AG10803 (cell line): ENCODE measurements at regions not wholly inside any gene's neighbourhood (a gene's known extent, or its start where the extent isn't known, plus 50 kb on each side); places are given as distances from the start of the nearest gene placed in this dataset.

Source experiments
- DNase-seq: peaks from one replicate; pipeline ENCODE4 v3.0.0; 2010; ENCODE audit warnings: low read depth
- H3K4me3 ChIP-seq: 2 replicates; pipeline ENCODE4 v1.5.1; 2011; ENCODE audit warnings: mild to moderate bottlenecking, low read length, control low read depth
- TF ChIP-seq, protein P1 (sequence below): conservative IDR thresholded peaks from 2 replicates; pipeline ENCODE4 v1.5.1; 2011; ENCODE audit warnings: mild to moderate bottlenecking, low read length, control low read depth, inconsistent platforms

DNA sequence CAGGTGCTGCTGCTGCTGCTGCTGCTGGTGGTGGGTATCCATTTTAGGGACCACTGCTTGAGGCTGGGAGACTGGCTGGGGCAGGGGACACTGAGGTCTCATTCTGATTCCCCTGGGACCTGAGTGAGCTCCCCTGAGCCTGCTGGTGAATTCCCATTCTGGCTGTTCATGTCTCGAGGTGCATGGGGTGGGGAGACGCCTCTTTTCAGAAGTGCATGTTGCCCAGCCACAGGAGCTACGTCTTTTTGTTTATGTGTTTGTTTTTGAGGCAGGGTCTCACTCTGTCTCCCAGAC, 133.4 kb downstream of the RHOU start:
- no peak for DNase-seq
- H3K4me3 ChIP-seq, result no peak overlapping the region
- TF ChIP-seq, protein P1, sequence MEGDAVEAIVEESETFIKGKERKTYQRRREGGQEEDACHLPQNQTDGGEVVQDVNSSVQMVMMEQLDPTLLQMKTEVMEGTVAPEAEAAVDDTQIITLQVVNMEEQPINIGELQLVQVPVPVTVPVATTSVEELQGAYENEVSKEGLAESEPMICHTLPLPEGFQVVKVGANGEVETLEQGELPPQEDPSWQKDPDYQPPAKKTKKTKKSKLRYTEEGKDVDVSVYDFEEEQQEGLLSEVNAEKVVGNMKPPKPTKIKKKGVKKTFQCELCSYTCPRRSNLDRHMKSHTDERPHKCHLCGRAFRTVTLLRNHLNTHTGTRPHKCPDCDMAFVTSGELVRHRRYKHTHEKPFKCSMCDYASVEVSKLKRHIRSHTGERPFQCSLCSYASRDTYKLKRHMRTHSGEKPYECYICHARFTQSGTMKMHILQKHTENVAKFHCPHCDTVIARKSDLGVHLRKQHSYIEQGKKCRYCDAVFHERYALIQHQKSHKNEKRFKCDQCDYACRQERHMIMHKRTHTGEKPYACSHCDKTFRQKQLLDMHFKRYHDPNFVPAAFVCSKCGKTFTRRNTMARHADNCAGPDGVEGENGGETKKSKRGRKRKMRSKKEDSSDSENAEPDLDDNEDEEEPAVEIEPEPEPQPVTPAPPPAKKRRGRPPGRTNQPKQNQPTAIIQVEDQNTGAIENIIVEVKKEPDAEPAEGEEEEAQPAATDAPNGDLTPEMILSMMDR, result no peak

DNA sequence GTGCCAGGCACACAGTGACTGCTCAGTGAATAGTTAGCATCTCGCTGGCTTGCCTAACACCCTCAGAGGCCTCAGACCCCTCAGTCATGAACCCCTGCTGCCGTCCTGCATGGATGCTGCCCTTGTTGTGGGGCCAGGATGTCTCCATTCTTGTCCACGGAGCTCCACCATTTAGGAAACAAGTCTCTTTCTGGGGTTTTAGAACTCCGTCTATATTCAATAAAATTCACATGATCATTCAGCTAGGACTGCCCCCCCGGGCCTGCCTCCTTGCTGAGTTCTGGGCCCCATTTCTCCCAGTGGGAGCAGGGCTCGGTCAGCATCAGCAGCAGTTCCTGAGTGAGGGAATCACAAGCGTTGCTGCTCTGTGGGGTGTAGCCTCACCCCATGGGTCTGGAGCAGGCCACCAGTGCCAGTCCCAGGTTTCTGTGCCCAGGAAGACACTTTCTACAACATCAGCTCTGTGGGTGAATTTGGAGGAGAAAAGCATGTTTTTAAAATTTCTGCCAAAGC, 134.1 kb downstream of the RHOU start:
- TF ChIP-seq, protein P1, result no peak
- no peak overlapping the region for H3K4me3 ChIP-seq
- DNase-seq, result no peak

DNA sequence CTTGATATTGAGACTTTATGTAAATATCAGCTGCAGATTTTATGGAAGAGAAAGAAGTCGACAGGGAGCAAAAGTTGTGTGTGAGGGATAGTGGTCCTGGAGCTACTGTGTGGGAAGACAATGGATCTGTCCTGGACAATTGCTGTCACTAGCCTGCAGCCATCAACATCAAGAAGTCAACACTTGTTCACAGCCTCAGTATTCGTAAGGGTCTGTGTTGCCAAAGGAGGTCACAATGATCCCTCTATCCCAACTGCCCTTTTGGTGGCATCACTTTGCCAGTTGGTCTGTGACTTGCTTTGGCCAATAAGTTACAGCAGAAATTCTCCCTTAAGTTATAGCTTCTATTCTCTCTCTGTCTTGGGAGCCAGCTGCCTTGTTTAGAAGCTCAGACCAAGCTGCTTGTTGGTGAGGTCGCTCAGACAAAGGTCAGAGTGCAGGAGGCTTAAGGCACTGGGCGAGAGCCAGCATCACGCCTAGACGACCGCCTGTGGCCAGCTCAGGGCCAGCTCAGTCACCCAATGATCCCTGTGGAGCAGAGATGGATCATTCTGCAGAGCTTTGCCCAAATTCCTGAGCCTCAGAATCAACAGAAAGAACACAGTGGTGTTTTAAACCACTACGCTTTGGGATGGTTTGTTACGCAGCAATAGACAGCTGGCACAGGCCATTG, 134.9 kb downstream of the RHOU start:
- H3K4me3 ChIP-seq, result no peak overlapping the region
- TF ChIP-seq, protein P1, result no peak
- no peak for DNase-seq

DNA sequence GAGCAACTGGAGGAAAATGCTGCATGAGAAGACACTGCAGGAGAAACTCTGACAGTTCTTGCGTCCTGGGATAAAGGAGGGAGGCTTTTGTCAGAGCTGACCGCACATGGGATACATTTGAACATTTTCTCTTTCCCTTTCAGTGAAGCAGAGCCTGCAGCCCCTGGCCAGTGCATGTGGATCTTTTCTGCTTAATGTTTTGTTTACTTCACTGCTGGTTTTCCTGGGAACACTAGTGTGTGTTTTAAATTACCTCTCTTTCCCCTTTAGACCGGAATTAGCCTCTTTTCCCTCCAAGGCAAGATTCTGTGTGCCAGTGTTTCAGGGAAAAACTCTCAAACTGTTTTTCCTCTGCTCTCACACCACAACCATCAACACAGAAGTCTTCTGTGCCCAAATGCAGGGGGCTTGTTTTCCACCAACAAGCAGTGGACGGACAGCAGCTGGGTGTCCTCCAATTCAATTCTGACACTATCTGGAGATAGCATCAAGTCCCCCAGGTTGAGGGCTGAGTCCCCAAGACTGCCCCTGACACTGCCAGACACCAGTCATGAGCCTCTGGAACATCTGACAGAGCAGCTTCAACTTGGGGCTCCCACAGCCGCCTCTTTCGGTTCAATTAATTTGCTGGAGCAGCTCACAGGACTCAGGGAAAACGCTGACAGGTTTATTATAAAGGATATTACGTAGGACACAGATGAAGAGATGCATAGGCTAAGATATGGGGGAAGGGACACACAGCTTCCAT, 136.2 kb downstream of the RHOU start:
- no peak for DNase-seq
- H3K4me3 ChIP-seq, result no peak overlapping the region
- TF ChIP-seq, protein P1, result no peak

DNA sequence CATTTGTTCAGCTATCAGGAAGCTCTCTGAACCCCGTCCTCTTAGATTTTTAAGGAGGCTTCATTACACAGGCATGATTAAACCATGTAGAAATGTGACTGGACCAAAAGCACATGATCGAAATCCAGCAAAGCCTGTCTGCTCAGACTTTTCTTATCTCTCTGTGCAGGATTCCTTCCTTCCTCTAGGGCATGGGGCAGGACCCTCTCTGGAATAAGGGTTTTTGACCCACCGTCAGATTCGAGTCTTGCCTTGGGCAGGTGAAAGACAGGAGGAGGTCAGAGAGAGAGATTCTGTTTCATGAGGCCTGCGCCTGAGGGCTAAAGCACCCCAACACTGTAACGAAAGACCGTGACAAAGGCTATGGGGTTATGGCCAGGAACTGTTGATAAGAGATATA, 136.8 kb downstream of the RHOU start:
- TF ChIP-seq, protein P1, result no peak
- H3K4me3 ChIP-seq, result no peak overlapping the region
- DNase-seq, result no peak

GRCh38 chr1:228873709-228874108, 138.4 kb downstream of the RHOU start:
- H3K4me3 ChIP-seq, result no peak overlapping the region
- no peak for DNase-seq
- TF ChIP-seq, protein P1, result no peak

DNA sequence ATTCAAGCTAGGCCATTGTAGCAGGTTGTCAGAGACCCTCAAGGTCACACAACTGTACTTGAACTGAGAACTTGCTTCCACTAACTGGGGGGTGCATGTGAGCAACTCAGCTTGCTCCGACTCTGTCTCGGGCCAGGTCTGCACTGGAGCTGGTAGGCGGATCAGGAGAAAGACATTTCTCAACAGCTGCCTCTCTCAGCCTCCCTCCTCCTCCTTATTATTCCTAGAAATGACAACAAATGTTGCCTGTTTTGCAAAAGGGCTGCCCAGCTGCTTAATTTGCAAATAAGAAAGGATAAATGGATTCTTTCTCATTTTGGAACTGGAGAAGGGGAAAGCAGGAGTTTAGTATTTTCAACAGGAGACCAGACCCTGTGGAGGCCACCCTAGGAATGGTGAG, 140.5 kb downstream of the RHOU start:
- TF ChIP-seq, protein P1, result no peak
- no peak for DNase-seq
- no peak overlapping the region for H3K4me3 ChIP-seq
